GM21529 (cell line): ENCODE measurements at regions not wholly inside any gene's neighbourhood (a gene's known extent, or its start where the extent isn't known, plus 50 kb on each side); places are given as distances from the start of the nearest gene placed in this dataset.
A peak's percentile ranks its signal among the peaks of the same experiment; 100 is the strongest.

Source experiments
- ATAC-seq: cut with Tn5 transposase; IDR thresholded peaks from one replicate; pipeline ENCODE4 v1.9.1; 2021; ENCODE audit not compliant: unreplicated experiment

GRCh38 chr15:98514034-98514622 is 134.2 kb upstream of the IGF1R start:
- ATAC-seq, result no peak

DNA sequence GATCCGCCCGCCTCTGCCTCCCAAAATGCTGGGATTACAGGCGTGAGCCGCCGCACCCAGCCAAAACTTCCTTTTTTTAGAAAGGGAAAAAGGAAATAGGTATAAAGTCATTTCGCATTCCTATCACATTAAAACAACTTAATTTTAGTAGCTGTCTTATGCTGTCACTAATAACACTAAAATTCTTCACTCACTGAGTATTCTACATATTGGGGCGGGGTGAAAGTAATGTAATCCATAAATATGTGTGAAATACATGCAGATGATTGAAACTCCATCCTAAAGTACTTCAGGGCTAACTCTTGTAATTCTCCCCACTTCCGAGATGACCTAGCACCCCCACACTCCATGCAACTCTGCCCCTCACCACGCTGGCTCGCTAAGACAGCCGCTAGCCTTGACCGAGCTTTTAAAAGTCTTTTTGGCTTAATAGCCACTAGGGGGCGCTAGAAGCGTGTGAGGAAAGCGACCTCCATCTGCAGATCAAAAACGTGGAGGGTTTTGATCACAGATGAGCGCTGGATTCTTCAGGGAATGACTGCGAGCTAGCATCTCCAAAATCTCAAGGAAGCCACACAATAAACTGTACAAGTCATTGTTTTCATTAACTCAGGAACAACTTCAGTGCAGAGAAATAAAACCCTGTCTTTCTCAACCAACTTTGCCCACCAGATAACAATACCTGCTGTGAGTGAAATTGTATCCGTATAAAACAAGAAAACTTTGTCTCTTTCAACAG is 129.3 kb upstream of the IGF1R start:
- ATAC-seq, result peak; percentile 92

GRCh38 chr15:98519767-98520550 is 128.4 kb upstream of the IGF1R start:
- no peak for ATAC-seq

DNA sequence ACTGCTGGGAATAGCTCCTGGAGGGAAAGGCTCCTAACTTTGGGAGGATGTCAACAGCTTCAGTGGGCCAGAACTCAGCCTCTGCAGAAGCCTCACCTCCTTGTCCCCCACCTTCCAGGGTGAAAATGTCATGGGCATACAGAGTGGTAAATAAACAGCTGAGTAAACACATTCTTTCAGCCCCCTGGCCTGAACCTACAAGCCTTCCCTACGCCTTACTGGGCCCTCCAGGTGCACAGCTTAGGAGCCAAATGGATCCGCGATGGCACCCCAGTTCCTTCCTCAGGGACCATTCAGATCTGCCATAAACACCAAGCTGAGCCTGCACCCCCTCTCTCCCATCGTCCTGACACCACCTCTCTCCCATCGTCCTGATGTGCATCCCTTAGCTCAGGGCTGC is 126.2 kb upstream of the IGF1R start:
- ATAC-seq, result no peak

DNA sequence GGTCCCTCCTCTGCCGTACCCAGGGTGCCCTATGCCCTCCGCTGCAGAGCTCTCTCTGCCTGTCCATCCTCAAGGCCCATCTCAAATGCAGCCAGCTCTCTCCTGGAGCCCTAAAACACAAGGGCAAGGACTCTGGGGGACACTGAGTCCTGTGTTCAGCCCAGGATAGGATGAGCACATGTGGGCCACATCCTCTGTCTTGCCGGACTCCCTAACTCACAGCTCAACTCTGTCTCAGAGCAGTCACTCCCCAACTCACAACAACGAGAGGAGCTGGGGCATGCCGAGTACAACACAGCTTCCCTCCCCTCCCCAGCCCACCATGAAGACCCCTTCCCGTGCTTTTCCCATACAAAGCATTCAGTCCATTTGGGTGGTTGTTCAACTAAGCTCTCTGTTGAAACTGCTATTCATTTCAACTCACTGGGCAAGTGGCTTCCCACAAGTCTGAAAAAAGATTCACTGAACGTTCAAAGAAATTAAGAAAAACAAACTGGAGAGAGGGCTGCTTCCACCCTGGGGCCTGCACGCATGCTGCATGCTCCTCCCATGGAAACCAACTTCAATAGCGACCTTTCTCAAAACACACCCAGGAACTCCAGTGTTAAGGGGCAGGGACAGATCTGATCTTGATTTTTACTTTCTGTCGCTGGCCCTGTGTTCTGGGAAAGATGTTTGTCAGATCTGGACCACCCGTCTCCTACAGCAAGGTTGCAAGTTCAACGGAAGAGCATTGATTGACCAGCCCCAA is 124.3 kb upstream of the IGF1R start:
- ATAC-seq, result no peak

- no peak for ATAC-seq
Measured at GRCh38 chr15:98524838-98525660, 123.3 kb upstream of the IGF1R start.

- no peak for ATAC-seq
Measured at GRCh38 chr15:98525661-98526001, 122.7 kb upstream of the IGF1R start.

DNA sequence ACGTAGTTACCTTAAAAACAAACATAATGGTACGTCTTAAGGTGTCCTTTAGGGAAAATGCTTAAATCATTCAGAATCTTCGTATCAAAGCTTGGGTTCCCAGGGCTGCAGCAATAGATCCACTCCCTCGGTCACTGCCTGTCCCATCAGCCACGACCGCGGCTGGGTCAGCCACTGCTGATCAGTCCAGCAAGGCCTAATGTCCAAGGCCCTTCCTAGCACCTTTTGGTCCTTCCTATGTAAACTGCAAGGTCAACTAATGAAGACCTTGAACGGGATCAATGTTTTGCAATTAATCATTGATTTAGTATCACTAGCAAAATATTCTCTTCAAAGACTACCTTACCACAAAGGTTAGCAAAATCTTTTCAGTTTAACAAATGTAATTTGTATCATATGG is 122.2 kb upstream of the IGF1R start:
- no peak for ATAC-seq

- no peak for ATAC-seq
Measured at GRCh38 chr15:98528046-98528725, 120.2 kb upstream of the IGF1R start.

DNA sequence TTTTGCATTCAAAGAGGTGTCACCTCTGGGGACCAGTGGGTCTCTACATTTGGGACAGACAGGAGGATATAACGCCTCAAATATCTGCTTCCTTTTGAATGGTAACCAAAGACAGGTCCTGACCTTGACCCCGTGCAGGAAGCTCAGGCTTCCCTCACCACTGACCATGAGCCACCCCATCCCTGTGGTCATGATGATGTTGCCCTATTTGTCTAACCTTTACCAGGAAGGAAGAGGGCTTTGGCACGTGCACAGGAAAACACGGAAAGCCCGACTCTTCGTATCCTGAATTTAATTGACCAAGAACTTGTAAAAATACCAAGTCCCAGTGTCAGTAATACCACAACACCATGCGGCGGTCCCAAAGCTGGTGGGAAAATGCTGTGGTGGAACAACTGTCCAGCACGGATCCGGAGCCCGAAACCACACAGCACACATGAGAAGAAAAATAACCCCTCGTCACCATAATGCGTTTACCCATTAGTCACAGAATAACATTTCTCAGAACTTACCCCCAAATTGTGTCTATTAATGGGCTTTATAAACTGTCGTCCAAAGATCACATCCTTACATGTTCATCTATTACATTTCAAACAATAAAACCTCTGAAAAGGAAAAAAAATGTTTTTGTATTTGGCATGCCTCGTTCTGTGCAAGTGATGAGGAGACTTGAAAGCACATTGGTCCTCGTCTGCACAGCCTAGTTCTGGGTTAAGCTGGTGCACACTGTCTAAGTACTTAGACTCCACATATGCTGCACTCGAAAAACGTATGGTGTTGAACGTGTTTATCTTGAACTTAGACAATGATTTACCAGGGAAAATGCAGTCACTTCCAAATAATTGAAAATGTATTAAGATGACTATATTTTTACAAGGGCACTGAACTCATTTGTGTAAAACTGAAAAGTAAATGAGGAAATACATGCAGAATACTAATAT is 118.9 kb upstream of the IGF1R start:
- no peak for ATAC-seq

DNA sequence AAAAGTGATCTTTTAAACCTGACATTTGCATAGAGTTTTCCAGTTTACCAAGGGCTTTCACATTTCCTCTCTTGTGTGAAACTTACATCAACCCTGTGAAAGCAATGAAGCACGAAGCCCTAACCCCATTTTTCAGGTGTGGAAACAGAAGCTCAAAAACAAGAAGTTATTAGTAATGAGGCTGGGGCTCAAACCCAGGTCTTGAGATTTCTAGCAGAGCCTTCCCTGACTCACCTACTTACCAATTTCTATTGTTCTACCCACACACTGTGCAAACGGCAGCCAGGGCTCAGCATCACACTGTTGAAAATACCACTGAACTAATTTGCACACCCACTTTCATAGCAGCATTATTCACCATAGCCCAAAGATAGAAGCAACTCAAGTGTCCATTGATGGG is 117.8 kb upstream of the IGF1R start:
- no peak for ATAC-seq

DNA sequence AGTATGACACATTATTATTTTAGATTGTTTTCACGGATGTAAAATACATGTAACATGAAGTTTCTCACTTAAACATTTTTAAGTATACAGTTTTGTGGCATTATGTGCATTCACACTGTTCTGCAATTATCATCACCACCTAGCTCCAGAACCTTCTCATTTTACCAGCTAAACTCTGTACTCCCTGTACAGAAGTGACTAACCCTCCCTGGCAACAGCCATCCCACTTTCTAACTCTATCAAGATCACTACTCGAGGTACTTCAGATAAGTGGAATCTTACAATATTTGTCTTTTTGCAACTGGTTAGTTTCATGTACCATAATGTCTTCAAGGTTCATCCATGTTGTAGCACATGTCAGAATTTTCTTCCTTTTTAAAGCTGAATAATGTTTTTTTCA is 116.3 kb upstream of the IGF1R start:
- ATAC-seq, result no peak

GRCh38 chr15:98536976-98537375 is 111.4 kb upstream of the IGF1R start:
- no peak for ATAC-seq

- no peak for ATAC-seq
Measured at GRCh38 chr15:98537516-98538060, 110.8 kb upstream of the IGF1R start.

- no peak for ATAC-seq
Measured at GRCh38 chr15:98541519-98541918, 106.8 kb upstream of the IGF1R start.

DNA sequence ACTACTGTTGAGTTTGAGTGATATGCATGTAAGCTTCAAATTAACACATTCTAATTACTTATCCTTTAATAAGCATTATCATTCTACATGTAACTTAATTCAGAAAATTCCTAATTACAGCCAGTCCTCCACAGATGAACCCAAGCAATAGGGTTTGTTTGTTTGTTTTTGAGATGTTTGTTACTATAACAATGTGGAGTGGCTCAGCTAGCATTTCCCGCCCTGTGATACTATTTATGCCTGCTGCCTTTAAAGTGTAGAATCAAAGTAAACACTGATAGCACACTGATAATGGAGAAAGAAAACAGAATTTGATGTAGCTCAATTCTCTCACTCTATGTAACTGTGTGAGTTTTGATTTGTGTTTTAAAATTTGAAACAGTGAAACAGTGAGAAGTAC is 105.1 kb upstream of the IGF1R start:
- ATAC-seq, result no peak

- no peak for ATAC-seq
Measured at GRCh38 chr15:98546329-98546728, 102.0 kb upstream of the IGF1R start.

DNA sequence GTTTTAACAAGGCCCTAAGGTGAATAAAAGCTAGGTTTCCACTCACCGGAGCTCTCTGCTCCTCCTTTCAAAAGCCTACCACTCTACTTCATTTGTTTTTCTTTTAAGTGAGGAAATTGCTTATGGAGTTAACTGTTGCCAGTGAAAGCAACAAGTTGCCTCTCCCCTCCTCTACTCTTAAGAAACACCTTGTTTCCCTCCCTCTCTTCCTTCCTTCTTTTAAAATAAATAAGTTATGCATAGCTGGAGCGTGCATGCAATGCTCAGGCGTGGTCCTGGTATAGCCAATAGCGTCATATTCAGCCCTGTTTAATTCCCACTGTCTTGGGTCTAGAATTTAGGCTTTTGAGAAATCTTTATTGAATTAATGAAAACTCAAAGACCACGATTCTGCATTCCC is 101.1 kb upstream of the IGF1R start:
- ATAC-seq, result no peak

DNA sequence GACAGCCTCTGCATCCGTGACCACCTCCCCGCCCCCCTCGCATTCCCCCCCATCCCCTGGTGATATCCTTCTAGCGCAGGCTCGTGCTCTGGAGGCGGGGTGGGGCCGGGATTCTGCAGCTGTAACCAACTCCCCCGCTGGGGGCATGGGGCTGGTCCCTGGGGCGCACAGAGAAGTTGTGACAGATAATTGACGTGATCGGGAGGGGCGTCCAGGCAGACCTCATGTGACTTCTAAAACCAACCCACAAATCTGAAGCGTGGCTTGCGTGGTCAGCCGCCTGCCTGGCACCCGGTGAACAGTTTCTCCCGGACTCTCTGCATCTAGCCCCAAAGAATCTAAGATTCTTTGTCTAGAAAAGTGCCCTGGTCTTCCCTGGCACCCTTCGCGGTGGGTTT is 100.6 kb upstream of the IGF1R start:
- ATAC-seq, result no peak
